ENCODE measurements at regions not wholly inside any gene's neighbourhood (a gene's known extent, or its start where the extent isn't known, plus 50 kb on each side); places are given as distances from the start of the nearest gene placed in this dataset.

GRCh38 chr18:55694291-55694690, 106.3 kb upstream of the TCF4 start:
- Histone ChIP-seq H2BK20ac (ENCODE audit: low read depth, low read length, poor library complexity, severe bottlenecking) (no peak overlapping the region), H4K8ac (replicated peaks; ENCODE audit: insufficient read length, low read depth, low read length) (no peak overlapping the region), H4K91ac (ENCODE audit: insufficient read length, low read depth, low read length) (no peak overlapping the region), H3K18ac (ENCODE audit: insufficient read length, low read depth, low read length) (no peak overlapping the region), H2BK5ac (ENCODE audit: insufficient read length, low read length) (no peak overlapping the region), H3K23me2 (ENCODE audit: insufficient read length, low read depth, low read length, poor library complexity, severe bottlenecking) (no peaks in the 10 kb centered on the region), H3K9me3 (ENCODE audit: control insufficient read depth, low read depth, low read length) (no peaks in the 10 kb centered on the region), H3K9ac (ENCODE audit: extremely low read depth, insufficient read length, low read length) (no peak overlapping the region), H2AFZ (ENCODE audit: low read length) (no peak overlapping the region), H3K4ac (ENCODE audit: low read depth, low read length) (no peak overlapping the region), H2BK12ac (ENCODE audit: insufficient read length, low read depth, low read length) (no peak overlapping the region), H3K4me2 (ENCODE audit: insufficient read depth, insufficient read length, low read length) (no peak overlapping the region), H4K5ac (ENCODE audit: insufficient read length, low read depth, low read length) (no peak overlapping the region), H3K27ac (ENCODE audit: insufficient read length, low read depth, low read length) (no peak overlapping the region), H2AK5ac (ENCODE audit: insufficient read length, low read length) (no peak overlapping the region), H3K56ac (ENCODE audit: insufficient read length, low read depth, low read length) (no peak overlapping the region), H3K79me1 (ENCODE audit: insufficient read depth, low read depth, low read length, poor library complexity, severe bottlenecking) (no peaks in the 10 kb centered on the region), H3T11ph (ENCODE audit: low read length) (no peak overlapping the region), H2BK15ac (ENCODE audit: low read depth, low read length) (no peak overlapping the region), H3K4me1 (ENCODE audit: insufficient read depth, low read length) (no peaks in the 10 kb centered on the region), H4K20me1 (ENCODE audit: control insufficient read depth, insufficient read depth, insufficient read length) (no peaks in the 10 kb centered on the region), H3K14ac (ENCODE audit: insufficient read depth, low read length) (no peak overlapping the region), H3K23ac (ENCODE audit: insufficient read length, low read depth, low read length) (no peak overlapping the region), H2BK120ac (ENCODE audit: low read depth, low read length, poor library complexity, severe bottlenecking) (no peak overlapping the region), H3K27me3 (ENCODE audit: insufficient read depth, low read length) (no peaks in the 10 kb centered on the region), H3K79me2 (ENCODE audit: insufficient read depth, low read length) (no peaks in the 10 kb centered on the region)
- no peak overlapping the region for H3K4me3 Mint-ChIP-seq
- no peak for DNase-seq
- no peaks in the 10 kb centered on the region for H3K36me3 Mint-ChIP-seq (ENCODE audit: insufficient read depth in 1 of 3, low read depth in 3 of 3)
- no peaks in the 10 kb centered on the region for H3K27me3 Mint-ChIP-seq (ENCODE audit: low read depth)
- no peaks in the 10 kb centered on the region for H3K4me1 Mint-ChIP-seq
- H3K27ac Mint-ChIP-seq = no peak overlapping the region
- no peaks in the 10 kb centered on the region for H3K9me3 Mint-ChIP-seq
- no peak for TF ChIP-seq CTCF (conservative IDR thresholded peaks at IDR 0.05)
- WGBS (ENCODE audit: extremely low coverage, insufficient read length, low lambda C conversion rate) = no CpG with 5 or more reads among the region's 1 CpG
